Endothelial cell of umbilical vein (primary cell): ENCODE measurements at regions not wholly inside any gene's neighbourhood (a gene's known extent, or its start where the extent isn't known, plus 50 kb on each side); places are given as distances from the start of the nearest gene placed in this dataset.

Source experiments
- CTCF ChIP-seq, 2 donors: IDR thresholded peaks; 1 replicate in 1 of 2; 2 replicates in 1 of 2; pipeline ENCODE4 v1.5.1; 2011; ENCODE audit warnings: low read length in 2 of 2, mild to moderate bottlenecking in 2 of 2, moderate library complexity in 2 of 2, control low read depth in 1 of 2, inconsistent platforms in 1 of 2, low read depth in 1 of 2; ENCODE audit not compliant: insufficient read depth in 1 of 2; ENCODE audit errors: extremely low read depth in 1 of 2
- EZH2 ChIP-seq: IDR thresholded peaks from 2 replicates; pipeline ENCODE4 v1.6.1; 2012; ENCODE audit warnings: borderline replicate concordance, low read depth, mild to moderate bottlenecking, moderate library complexity, low read length, inconsistent platforms; ENCODE audit not compliant: severe bottlenecking
- JUN ChIP-seq: IDR thresholded peaks from 2 replicates; pipeline ENCODE4 v1.6.1; 2011; ENCODE audit warnings: borderline replicate concordance, low read depth; ENCODE audit not compliant: insufficient read length, insufficient read depth
- MYC ChIP-seq: IDR thresholded peaks from one replicate; pipeline ENCODE4 v1.6.1; 2011; ENCODE audit warnings: mild to moderate bottlenecking, low read depth, low read length
- POLR2A ChIP-seq: IDR thresholded peaks from 2 replicates; pipeline ENCODE4 v1.6.1; 2012; ENCODE audit warnings: low read depth, mild to moderate bottlenecking, control low read depth, low read length
- POLR2AphosphoS5 ChIP-seq: IDR thresholded peaks from 2 replicates; pipeline ENCODE4 v1.6.1; 2012; ENCODE audit warnings: low read depth, mild to moderate bottlenecking, control low read depth, low read length, moderate library complexity; ENCODE audit not compliant: insufficient read depth

- TF ChIP-seq EZH2: no peak
- no peak for TF ChIP-seq MYC
- no peak for TF ChIP-seq POLR2A
- TF ChIP-seq CTCF (IDR thresholded peaks at IDR 0.05; ENCODE audit: extremely low read depth in 1 of 2, insufficient read depth in 1 of 2, low read depth in 1 of 2, low read length in 2 of 2): no peak
- no peak for TF ChIP-seq POLR2AphosphoS5
- no peak for TF ChIP-seq JUN
These were observed 136.5 kb upstream of the CPM start for GRCh38 chr12:69069479-69069878.
